ENCODE measurements at regions not wholly inside any gene's neighbourhood (a gene's known extent, or its start where the extent isn't known, plus 50 kb on each side); places are given as distances from the start of the nearest gene placed in this dataset.

DNA sequence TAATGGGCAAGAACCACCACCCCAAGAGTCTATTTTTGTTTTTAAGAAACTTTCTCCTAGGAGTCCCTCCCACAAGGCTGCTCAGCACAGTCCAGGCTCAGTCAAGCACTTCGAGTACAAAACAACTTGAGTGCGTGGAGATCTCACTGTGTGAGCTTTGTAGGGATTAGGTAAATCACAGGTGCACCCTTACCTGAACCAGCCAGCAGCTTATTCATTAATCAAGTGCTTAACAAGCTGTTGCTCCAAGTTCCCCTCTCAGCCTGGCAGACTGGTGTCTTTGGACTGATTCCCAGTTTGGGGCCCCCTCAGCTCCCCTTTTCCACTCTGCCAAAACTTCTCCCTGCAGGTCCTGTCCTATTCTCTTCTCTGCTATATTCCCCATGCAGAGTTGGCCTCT, 133.1 kb downstream of the LY86 start:
- TF ChIP-seq, protein P1, sequence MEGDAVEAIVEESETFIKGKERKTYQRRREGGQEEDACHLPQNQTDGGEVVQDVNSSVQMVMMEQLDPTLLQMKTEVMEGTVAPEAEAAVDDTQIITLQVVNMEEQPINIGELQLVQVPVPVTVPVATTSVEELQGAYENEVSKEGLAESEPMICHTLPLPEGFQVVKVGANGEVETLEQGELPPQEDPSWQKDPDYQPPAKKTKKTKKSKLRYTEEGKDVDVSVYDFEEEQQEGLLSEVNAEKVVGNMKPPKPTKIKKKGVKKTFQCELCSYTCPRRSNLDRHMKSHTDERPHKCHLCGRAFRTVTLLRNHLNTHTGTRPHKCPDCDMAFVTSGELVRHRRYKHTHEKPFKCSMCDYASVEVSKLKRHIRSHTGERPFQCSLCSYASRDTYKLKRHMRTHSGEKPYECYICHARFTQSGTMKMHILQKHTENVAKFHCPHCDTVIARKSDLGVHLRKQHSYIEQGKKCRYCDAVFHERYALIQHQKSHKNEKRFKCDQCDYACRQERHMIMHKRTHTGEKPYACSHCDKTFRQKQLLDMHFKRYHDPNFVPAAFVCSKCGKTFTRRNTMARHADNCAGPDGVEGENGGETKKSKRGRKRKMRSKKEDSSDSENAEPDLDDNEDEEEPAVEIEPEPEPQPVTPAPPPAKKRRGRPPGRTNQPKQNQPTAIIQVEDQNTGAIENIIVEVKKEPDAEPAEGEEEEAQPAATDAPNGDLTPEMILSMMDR (IDR thresholded peaks at IDR 0.05), result no peak

DNA sequence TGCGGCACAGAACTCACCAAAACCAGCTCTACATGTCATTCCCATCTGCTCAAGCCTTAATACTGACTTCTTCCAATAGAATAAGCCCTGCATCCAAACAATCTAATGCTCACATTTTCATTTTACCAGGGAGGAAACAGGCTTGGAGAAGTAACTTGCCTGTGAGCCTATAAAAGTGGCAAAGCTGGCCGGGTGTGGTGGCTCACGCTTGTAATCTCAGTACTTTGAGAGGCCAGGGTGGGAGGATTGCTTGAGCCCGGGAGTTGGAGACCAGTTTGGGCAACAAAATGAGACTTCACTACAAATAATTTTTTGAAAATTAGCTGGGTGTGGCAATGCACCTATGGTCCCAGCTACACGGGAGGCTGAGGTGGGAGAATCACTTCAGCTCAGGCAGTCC, 133.7 kb downstream of the LY86 start:
- TF ChIP-seq, protein P1 (IDR thresholded peaks at IDR 0.05), result no peak

DNA sequence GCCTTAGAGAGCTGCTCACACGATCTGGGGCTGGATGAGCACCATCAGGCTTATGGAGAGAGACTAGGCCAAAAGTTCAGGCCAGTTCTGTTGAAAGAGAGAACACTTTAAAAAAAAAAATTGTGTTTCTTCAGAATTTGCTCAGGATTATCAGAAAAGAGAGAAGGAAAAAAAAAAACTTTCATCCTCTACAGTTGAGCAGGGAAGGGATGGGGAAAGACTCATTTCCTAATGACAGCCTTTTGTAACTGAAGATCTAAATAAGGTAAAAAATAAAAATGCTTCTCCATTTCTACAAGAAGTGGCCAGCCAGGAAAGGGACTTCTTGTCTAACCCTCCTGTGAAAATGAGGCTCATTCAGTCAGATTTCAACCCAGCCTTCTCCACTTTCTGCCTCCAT, 134.8 kb downstream of the LY86 start:
- TF ChIP-seq, protein P1 (IDR thresholded peaks at IDR 0.05), result no peak

DNA sequence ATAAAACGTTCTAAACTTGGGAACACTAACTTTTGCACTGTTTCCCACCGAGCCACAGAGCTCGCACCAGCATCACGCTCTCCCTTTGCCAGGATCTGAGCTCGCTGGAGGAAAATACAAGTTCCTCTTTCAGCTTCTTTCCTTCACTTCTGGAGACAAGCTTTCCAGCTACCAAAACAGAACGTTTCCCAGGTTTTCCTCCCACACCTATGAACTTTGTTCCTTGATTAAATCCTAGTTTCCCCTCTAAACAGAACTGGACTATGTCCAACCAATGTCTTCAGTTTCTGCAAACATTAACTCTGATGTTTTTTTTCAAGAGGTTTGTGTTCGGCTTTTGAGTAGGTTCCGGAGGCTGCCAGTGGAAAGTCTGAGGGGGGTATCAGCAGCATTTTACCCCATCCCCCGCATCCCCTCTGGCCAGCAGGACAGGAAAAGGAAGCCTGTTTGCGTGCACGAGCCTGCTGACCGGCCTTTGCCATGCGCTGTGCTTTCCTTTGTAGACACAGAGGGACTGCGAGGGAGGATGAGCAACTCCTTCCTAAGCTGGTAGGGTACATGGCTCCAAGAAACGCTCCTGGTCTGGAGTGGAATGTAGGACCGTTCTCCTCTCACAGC, 135.5 kb downstream of the LY86 start:
- TF ChIP-seq, protein P1 (IDR thresholded peaks at IDR 0.05), result no peak

DNA sequence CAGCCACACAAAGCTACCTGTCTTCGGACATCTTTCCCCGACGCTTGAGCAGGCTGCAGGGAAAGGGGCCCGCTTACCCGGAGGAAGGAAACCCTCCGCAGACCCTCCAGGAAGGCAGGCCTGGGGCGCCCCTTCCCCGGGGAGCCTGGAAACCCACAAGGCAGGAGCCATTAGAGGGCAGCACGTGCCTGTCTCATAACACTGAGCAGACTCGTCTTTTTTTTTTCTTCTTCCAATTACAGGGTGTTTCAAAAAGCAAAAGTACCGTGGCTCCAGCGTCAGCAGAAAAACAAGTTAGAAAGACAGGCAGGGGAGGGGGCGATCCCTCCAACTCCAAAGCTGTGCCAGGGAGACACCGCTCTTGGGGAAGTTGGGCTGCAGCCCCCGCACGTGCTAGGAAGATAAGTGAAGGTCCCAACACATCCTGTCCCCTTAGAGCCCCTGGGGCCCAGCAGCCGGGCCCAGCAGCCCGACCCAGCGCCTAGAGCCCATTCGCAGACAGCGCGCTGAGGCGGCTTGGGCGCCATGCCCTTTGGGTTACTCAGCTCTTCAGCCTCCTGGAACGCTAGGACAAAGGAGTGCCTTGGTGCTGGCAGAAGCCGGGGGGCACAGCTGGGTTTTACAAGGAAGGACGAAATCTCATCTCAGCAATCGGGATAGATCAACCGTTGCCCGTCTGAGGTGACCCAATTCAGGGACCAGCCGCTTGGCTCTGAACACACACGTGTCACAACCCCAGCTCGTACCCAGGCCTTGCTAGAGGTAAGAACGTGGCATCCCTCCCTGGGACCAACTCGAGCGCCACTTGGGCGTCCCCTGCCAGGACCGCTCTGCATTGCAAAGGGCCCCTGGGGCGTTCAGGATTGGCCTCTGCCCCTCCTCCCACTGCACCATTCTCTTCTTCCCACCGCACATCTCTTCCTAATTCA, 136.3 kb downstream of the LY86 start:
- TF ChIP-seq, protein P1 (IDR thresholded peaks at IDR 0.05), result peak; percentile 81

DNA sequence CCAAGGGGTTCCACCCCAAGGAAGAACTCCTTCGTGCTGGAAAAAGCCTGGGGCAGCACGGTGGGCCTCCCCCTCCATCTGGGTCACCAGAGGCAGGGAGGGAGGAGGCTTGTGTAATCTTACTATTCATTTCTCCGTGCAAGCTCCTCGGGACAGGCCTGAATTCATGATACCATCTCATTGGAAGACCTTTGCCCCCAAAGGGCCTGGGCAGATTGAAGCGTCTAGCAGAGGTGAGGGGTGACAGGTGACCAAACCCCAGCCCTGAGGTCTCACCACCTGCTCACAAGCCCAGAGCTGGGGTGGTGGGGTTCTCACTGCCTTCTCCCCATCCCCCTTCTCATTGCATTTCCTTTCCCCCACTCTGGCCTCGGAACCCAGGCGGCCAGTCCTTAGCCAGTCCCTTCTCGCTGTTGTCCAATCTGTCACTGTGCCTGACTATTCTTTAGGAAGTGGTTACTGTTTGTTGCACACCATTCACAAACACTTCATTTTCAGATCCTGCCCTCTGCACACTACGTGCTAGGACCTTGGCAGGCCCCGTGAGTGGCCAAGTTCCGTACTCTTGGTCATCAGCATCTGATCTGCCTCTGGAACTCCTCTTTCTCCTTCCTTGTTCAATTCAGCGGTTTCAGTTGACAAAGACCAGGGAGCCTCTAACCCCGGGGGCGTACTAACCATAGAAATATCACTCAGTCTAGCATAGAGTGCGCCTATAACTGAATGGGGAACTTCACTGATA, 137.1 kb downstream of the LY86 start:
- TF ChIP-seq, protein P1 (IDR thresholded peaks at IDR 0.05), result no peak

DNA sequence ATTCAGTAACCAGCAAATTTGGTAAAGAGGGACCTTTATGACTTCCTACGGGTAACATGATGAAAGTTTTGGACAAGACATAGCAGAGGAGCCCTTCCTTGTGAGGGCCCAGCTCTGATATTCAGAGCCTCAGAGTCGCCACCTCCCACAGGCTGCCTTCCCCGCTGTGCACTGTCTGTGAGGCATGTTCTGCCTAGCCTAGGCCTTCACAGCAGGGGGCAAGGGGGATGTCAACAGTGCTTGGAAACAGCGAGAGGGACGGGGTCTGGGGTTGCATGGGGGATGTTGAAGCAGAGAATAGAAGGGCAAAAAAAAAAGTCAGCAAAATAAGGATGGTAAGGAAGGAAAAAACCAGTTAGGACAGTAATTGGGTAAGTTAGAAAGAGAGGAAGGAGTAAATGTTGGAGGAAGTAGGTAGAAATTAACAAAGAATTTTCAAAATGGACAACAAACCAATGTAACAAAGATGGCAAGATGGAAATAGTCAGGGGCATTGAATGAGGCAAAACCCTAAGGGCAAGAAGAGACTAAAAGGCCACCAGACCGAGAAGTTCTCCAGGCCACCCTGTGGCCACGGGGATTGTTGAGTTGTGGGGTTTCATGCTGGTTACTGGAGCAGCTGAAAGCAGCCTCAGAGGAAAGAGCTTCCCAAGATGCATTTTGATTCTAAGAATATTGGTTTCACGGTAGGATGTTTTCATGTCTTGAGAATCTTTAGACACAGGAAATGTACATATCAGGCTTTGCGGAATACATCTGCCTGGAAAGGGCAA, 139.8 kb downstream of the LY86 start:
- TF ChIP-seq, protein P1 (IDR thresholded peaks at IDR 0.05), result no peak
